Activated CD4-positive, alpha-beta T cell treated with anti-CD3 and anti-CD28 coated beads, Interleukin-2, amount 10 ng/mL, durations not matched to agents 7 days and 5 days (primary cell): ENCODE measurements at regions not wholly inside any gene's neighbourhood (a gene's known extent, or its start where the extent isn't known, plus 50 kb on each side); places are given as distances from the start of the nearest gene placed in this dataset.

Source experiments
- CTCF ChIA-PET: fragments of 350-600 bp; sonication (Branson Sonifier 250); formaldehyde crosslinking; loops from one replicate; lab custom pipeline; 2021; ENCODE audit warnings: antibody characterized with exemption; lab: Charles Lee
- POLR2A ChIA-PET: fragments of 350-600 bp; sonication (Branson Sonifier 250); formaldehyde crosslinking; loops from one replicate; lab custom pipeline; 2021; ENCODE audit warnings: antibody characterized with exemption; lab: Charles Lee
- DNase-seq: peaks from one replicate; pipeline ENCODE4 v3.0.0-alpha.2; 2020
- H3K27ac Mint-ChIP-seq: one replicate; pipeline ENCODE4 v1.8.0; 2021; ENCODE audit warnings: mild to moderate bottlenecking, moderate library complexity, mixed read lengths
- H3K27me3 Mint-ChIP-seq: one replicate; pipeline ENCODE4 v1.8.0; 2021; ENCODE audit warnings: mixed read lengths
- H3K36me3 Mint-ChIP-seq: one replicate; pipeline ENCODE4 v1.8.0; 2021; ENCODE audit warnings: low read depth, mixed read lengths
- H3K4me1 Mint-ChIP-seq: one replicate; pipeline ENCODE4 v1.8.0; 2021; ENCODE audit warnings: mixed read lengths
- H3K4me3 Mint-ChIP-seq: one replicate; pipeline ENCODE4 v1.8.0; 2021; ENCODE audit warnings: mild to moderate bottlenecking, moderate library complexity, mixed read lengths
- H3K9me3 Mint-ChIP-seq: one replicate; pipeline ENCODE4 v1.8.0; 2021; ENCODE audit warnings: mixed read lengths

- Mint-ChIP-seq H3K27me3 (no peaks in the 10 kb centered on the region), H3K4me3 (no peak overlapping the region), H3K9me3 (no peaks in the 10 kb centered on the region), H3K4me1 (no peaks in the 10 kb centered on the region), H3K36me3 (no peaks in the 10 kb centered on the region), H3K27ac (no peak overlapping the region)
- POLR2A ChIA-PET: no interaction called here
- no peak for DNase-seq
- CTCF ChIA-PET: no interaction called here
Measured at GRCh38 chr2:193883820-193884219, 1689.1 kb upstream of the TMEFF2 start.

GRCh38 chr2:193876980-193877379 lies 1682.2 kb upstream of the TMEFF2 start:
- H3K27ac Mint-ChIP-seq: no peak overlapping the region
- no peak overlapping the region for H3K4me3 Mint-ChIP-seq
- no peaks in the 10 kb centered on the region for H3K27me3 Mint-ChIP-seq
- no peak for DNase-seq
- H3K4me1 Mint-ChIP-seq: no peaks in the 10 kb centered on the region
- no peaks in the 10 kb centered on the region for H3K36me3 Mint-ChIP-seq
- POLR2A ChIA-PET: no interaction called here
- H3K9me3 Mint-ChIP-seq: no peaks in the 10 kb centered on the region
- CTCF ChIA-PET: no interaction called here

GRCh38 chr2:193869564-193869963 lies 1674.8 kb upstream of the TMEFF2 start:
- DNase-seq: no peak
- H3K27ac Mint-ChIP-seq: no peak overlapping the region
- H3K4me1 Mint-ChIP-seq: no peaks in the 10 kb centered on the region
- ChIA-PET POLR2A (no interaction called here), CTCF (no interaction called here)
- no peaks in the 10 kb centered on the region for H3K9me3 Mint-ChIP-seq
- no peaks in the 10 kb centered on the region for H3K36me3 Mint-ChIP-seq
- no peak overlapping the region for H3K4me3 Mint-ChIP-seq
- no peaks in the 10 kb centered on the region for H3K27me3 Mint-ChIP-seq

- Mint-ChIP-seq H3K9me3 (no peaks in the 10 kb centered on the region), H3K27ac (no peak overlapping the region), H3K36me3 (no peaks in the 10 kb centered on the region), H3K27me3 (no peaks in the 10 kb centered on the region), H3K4me1 (no peaks in the 10 kb centered on the region), H3K4me3 (no peak overlapping the region)
- no peak for DNase-seq
- POLR2A ChIA-PET: no interaction called here
- CTCF ChIA-PET: no interaction called here
Measured at GRCh38 chr2:193868833-193869232, 1674.1 kb upstream of the TMEFF2 start.

- POLR2A ChIA-PET: no interaction called here
- CTCF ChIA-PET: no interaction called here
- DNase-seq: no peak
- no peak overlapping the region for H3K27ac Mint-ChIP-seq
- H3K4me3 Mint-ChIP-seq: no peak overlapping the region
- no peaks in the 10 kb centered on the region for H3K27me3 Mint-ChIP-seq
- no peaks in the 10 kb centered on the region for H3K36me3 Mint-ChIP-seq
- H3K9me3 Mint-ChIP-seq: no peaks in the 10 kb centered on the region
- no peaks in the 10 kb centered on the region for H3K4me1 Mint-ChIP-seq
Measured at GRCh38 chr2:193868132-193868531, 1673.4 kb upstream of the TMEFF2 start.

- Mint-ChIP-seq H3K36me3 (no peaks in the 10 kb centered on the region), H3K27me3 (no peaks in the 10 kb centered on the region), H3K27ac (no peak overlapping the region), H3K9me3 (no peaks in the 10 kb centered on the region), H3K4me1 (no peaks in the 10 kb centered on the region), H3K4me3 (no peak overlapping the region)
- POLR2A ChIA-PET: no interaction called here
- CTCF ChIA-PET: no interaction called here
- no peak for DNase-seq
Measured at GRCh38 chr2:193867454-193867853, 1672.7 kb upstream of the TMEFF2 start.

GRCh38 chr2:193861557-193861956 lies 1666.8 kb upstream of the TMEFF2 start:
- H3K36me3 Mint-ChIP-seq: no peaks in the 10 kb centered on the region
- no peak overlapping the region for H3K4me3 Mint-ChIP-seq
- POLR2A ChIA-PET: no interaction called here
- no peak overlapping the region for H3K27ac Mint-ChIP-seq
- H3K27me3 Mint-ChIP-seq: no peaks in the 10 kb centered on the region
- DNase-seq: no peak
- H3K4me1 Mint-ChIP-seq: no peaks in the 10 kb centered on the region
- CTCF ChIA-PET: no interaction called here
- no peaks in the 10 kb centered on the region for H3K9me3 Mint-ChIP-seq

- Mint-ChIP-seq H3K4me1 (no peaks in the 10 kb centered on the region), H3K36me3 (no peaks in the 10 kb centered on the region), H3K27me3 (no peaks in the 10 kb centered on the region), H3K27ac (no peak overlapping the region), H3K9me3 (no peaks in the 10 kb centered on the region), H3K4me3 (no peak overlapping the region)
- POLR2A ChIA-PET: no interaction called here
- CTCF ChIA-PET: no interaction called here
- DNase-seq: no peak
Measured at GRCh38 chr2:193847991-193848390, 1653.3 kb upstream of the TMEFF2 start.

GRCh38 chr2:193847130-193847529 lies 1652.4 kb upstream of the TMEFF2 start:
- Mint-ChIP-seq H3K4me1 (no peaks in the 10 kb centered on the region), H3K4me3 (no peak overlapping the region), H3K27me3 (no peaks in the 10 kb centered on the region), H3K36me3 (no peaks in the 10 kb centered on the region), H3K27ac (no peak overlapping the region), H3K9me3 (no peaks in the 10 kb centered on the region)
- POLR2A ChIA-PET: no interaction called here
- no peak for DNase-seq
- CTCF ChIA-PET: no interaction called here

- Mint-ChIP-seq H3K9me3 (no peaks in the 10 kb centered on the region), H3K27me3 (no peaks in the 10 kb centered on the region), H3K4me1 (no peaks in the 10 kb centered on the region), H3K4me3 (no peak overlapping the region), H3K27ac (no peak overlapping the region), H3K36me3 (no peaks in the 10 kb centered on the region)
- ChIA-PET POLR2A (no interaction called here), CTCF (no interaction called here)
- DNase-seq: no peak
Measured at GRCh38 chr2:193845604-193846003, 1650.9 kb upstream of the TMEFF2 start.

GRCh38 chr2:193843675-193844074 lies 1648.9 kb upstream of the TMEFF2 start:
- ChIA-PET CTCF (no interaction called here), POLR2A (no interaction called here)
- H3K4me3 Mint-ChIP-seq: no peak overlapping the region
- H3K27ac Mint-ChIP-seq: no peak overlapping the region
- no peaks in the 10 kb centered on the region for H3K4me1 Mint-ChIP-seq
- no peaks in the 10 kb centered on the region for H3K27me3 Mint-ChIP-seq
- no peaks in the 10 kb centered on the region for H3K9me3 Mint-ChIP-seq
- no peak for DNase-seq
- H3K36me3 Mint-ChIP-seq: no peaks in the 10 kb centered on the region

- DNase-seq: no peak
- ChIA-PET POLR2A (no interaction called here), CTCF (interaction anchor here (0.8 kb wide), 1 partner anchor 246 kb away, joined by 3 read pairs; no protein-coding TSS in a partner anchor)
- no peak overlapping the region for H3K4me3 Mint-ChIP-seq
- no peaks in the 10 kb centered on the region for H3K27me3 Mint-ChIP-seq
- no peaks in the 10 kb centered on the region for H3K36me3 Mint-ChIP-seq
- H3K4me1 Mint-ChIP-seq: no peaks in the 10 kb centered on the region
- H3K9me3 Mint-ChIP-seq: no peaks in the 10 kb centered on the region
- no peak overlapping the region for H3K27ac Mint-ChIP-seq
Measured at GRCh38 chr2:193841384-193842150, 1646.8 kb upstream of the TMEFF2 start.

GRCh38 chr2:193837111-193837738 lies 1642.5 kb upstream of the TMEFF2 start:
- Mint-ChIP-seq H3K27ac (no peak overlapping the region), H3K4me1 (no peaks in the 10 kb centered on the region), H3K36me3 (no peaks in the 10 kb centered on the region), H3K9me3 (peaks cover 3% of the 10 kb centered on the region), H3K27me3 (no peaks in the 10 kb centered on the region), H3K4me3 (no peak overlapping the region)
- ChIA-PET POLR2A (no interaction called here), CTCF (no interaction called here)
- DNase-seq: no peak
